SK-N-SH (cell line): ENCODE measurements at regions not wholly inside any gene's neighbourhood (a gene's known extent, or its start where the extent isn't known, plus 50 kb on each side); places are given as distances from the start of the nearest gene placed in this dataset.

Experiments
- CTCF ChIP-seq: fragments of 200-600 bp; sonication (generic); IDR thresholded peaks from 2 replicates; pipeline ENCODE4 v1.6.1; 2017; ENCODE audit warnings: antibody characterized with exemption, mild to moderate bottlenecking, moderate library complexity
- EP300 ChIP-seq, 2 experiments: IDR thresholded peaks; 2 replicates each; pipeline versions ENCODE4 v1.4.0 to v1.6.1; 2012; ENCODE audit warnings: borderline replicate concordance in 1 of 2, low read depth in 1 of 2, low read length in 1 of 2
- EZH2phosphoT487 ChIP-seq: fragments of 200-600 bp; sonication (generic); IDR thresholded peaks from 2 replicates; pipeline ENCODE4 v1.6.1; 2017; ENCODE audit warnings: low read depth, mixed run types, mild to moderate bottlenecking, antibody characterized with exemption, moderate library complexity, borderline replicate concordance
- FOXM1 ChIP-seq: IDR thresholded peaks from 2 replicates; pipeline ENCODE4 v1.4.0; 2012; ENCODE audit warnings: low read depth, mild to moderate bottlenecking
- MAX ChIP-seq: IDR thresholded peaks from 2 replicates; pipeline ENCODE4 v1.4.0; 2012; ENCODE audit warnings: low read depth
- PBX3 ChIP-seq: IDR thresholded peaks from 2 replicates; pipeline ENCODE4; 2012
- RAD21 ChIP-seq: IDR thresholded peaks from 2 replicates; pipeline ENCODE4 v1.6.1; 2012; ENCODE audit warnings: mild to moderate bottlenecking, low read length
- REST ChIP-seq: IDR thresholded peaks from 2 replicates; pipeline ENCODE4 v1.6.1; 2012; ENCODE audit warnings: mild to moderate bottlenecking, low read depth, low read length, moderate library complexity
- TCF12 ChIP-seq: IDR thresholded peaks from 2 replicates; pipeline ENCODE4 v1.4.0; 2012

- TF ChIP-seq CTCF (no peak), EZH2phosphoT487 (no peak), TCF12 (no peak), PBX3 (no peak), EP300 (IDR thresholded peaks at IDR 0.05; ENCODE audit: borderline replicate concordance in 1 of 2, low read depth in 1 of 2, low read length in 1 of 2) (no peak), REST (no peak), MAX (no peak), RAD21 (no peak), FOXM1 (no peak)
Measured at GRCh38 chr13:74000876-74001275, 133.3 kb downstream of the KLF12 start.
